HepG2 (cell line): ENCODE measurements at regions not wholly inside any gene's neighbourhood (a gene's known extent, or its start where the extent isn't known, plus 50 kb on each side); places are given as distances from the start of the nearest gene placed in this dataset.

Experiments
- ATAC-seq: fragments of 200-7000 bp; cut with Tn5 transposase; 3 replicates; pipeline ENCODE4 v1.9.1; 2020; ENCODE audit warnings: mild to moderate bottlenecking, moderate library complexity
- BruUV-seq: library from RNA; stranded (reverse); fragments of 400-500 nt; replicated peaks from 2 replicates; lab custom pipeline; 2021; lab: Mats Ljungman, UMichigan
- CTCF ChIA-PET: fragments of 300-600 bp; formaldehyde crosslinking; extraction: SDS; loops from one replicate; lab custom pipeline; 2021; ENCODE audit warnings: low total read pairs, inconsistent platforms, low intra/inter-chr PET ratio; lab: Yijun Ruan, JAX
- POLR2A ChIA-PET: fragments of 350-600 bp; sonication (Branson Sonifier 250); formaldehyde crosslinking; loops from one replicate; lab custom pipeline; 2020; ENCODE audit warnings: antibody characterized with exemption, inconsistent platforms; lab: Yijun Ruan, JAX
- DNase-seq: peaks from one replicate; pipeline ENCODE4 v3.0.0-alpha.2; 2015; ENCODE audit warnings: low spot score
- FAIRE-seq: peaks from 3 replicates; lab custom pipeline; 2011; peaks lifted over from hg19 to GRCh38; lab: Jason Lieb, UNC
- H2AFZ ChIP-seq: one replicate; pipeline ENCODE4 v1.6.1; 2011; ENCODE audit warnings: low read length, inconsistent platforms
- H3K27ac ChIP-seq: fragments of 300-600 bp; 3 replicates; pipeline ENCODE4 v1.8.0; 2011; ENCODE audit warnings: mixed run types, mild to moderate bottlenecking, mixed read lengths, low read length, inconsistent platforms; ENCODE audit not compliant: insufficient read depth; ENCODE audit errors: extremely low read length
- H3K27me3 ChIP-seq, 2 experiments: fragments of 200-600 bp in 1 of 2; 2 replicates in 1 of 2; 3 replicates in 1 of 2; pipeline versions ENCODE4 v1.6.0 to v1.8.0; 2011; ENCODE audit warnings: low read length in 2 of 2, mild to moderate bottlenecking in 2 of 2, moderate library complexity in 2 of 2, inconsistent platforms in 1 of 2; ENCODE audit not compliant: insufficient read depth in 2 of 2, control insufficient read depth in 1 of 2
- H3K36me3 ChIP-seq, 2 experiments: fragments of 200-600 bp in 1 of 2; replicated peaks in 1 of 2; 2 replicates in 1 of 2; 3 replicates in 1 of 2; pipeline versions ENCODE4 v1.5.1 to v1.8.0; 2011; ENCODE audit warnings: low read length in 2 of 2, inconsistent platforms in 1 of 2; ENCODE audit not compliant: insufficient read depth in 2 of 2, control insufficient read depth in 1 of 2
- H3K4me1 ChIP-seq: 2 replicates; pipeline ENCODE4 v1.5.1; 2012; ENCODE audit warnings: low read length, inconsistent platforms; ENCODE audit not compliant: insufficient read depth
- H3K4me2 ChIP-seq: 2 replicates; pipeline ENCODE4 v1.6.0; 2011; ENCODE audit warnings: low read depth, low read length, inconsistent platforms
- H3K4me3 ChIP-seq, 3 experiments: fragments of 200-600 bp in 1 of 3; sonication (generic), shearing (Covaris generic) in 1 of 3; replicated peaks in 1 of 3; 2 replicates each; pipeline ENCODE4 v1.5.1; 2011 to 2016; ENCODE audit warnings: low read length in 3 of 3, inconsistent platforms in 2 of 3, low read depth in 2 of 3, mild to moderate bottlenecking in 2 of 3, control low read depth in 1 of 3, mixed read lengths in 1 of 3; ENCODE audit not compliant: insufficient read depth in 1 of 3
- H3K79me2 ChIP-seq: one replicate; pipeline ENCODE4 v1.6.1; 2011; ENCODE audit warnings: low read length, inconsistent platforms; ENCODE audit not compliant: insufficient read depth
- H3K9ac ChIP-seq: 2 replicates; pipeline ENCODE4 v1.6.0; 2011; ENCODE audit warnings: mild to moderate bottlenecking, low read depth, low read length, inconsistent platforms; ENCODE audit not compliant: insufficient read depth
- H3K9me3 ChIP-seq: 2 replicates; pipeline ENCODE4 v1.5.1; 2012; ENCODE audit warnings: mild to moderate bottlenecking, low read length
- H4K20me1 ChIP-seq: 2 replicates; pipeline ENCODE4 v1.6.0; 2011; ENCODE audit warnings: inconsistent platforms, mild to moderate bottlenecking, low read length, moderate library complexity; ENCODE audit not compliant: insufficient read depth
- MTA3 ChIP-seq: sonication (generic); formaldehyde crosslinking; IDR thresholded peaks from 2 replicates; pipeline ENCODE4 v1.4.0; 2020; ENCODE audit warnings: missing genetic modification reagents
- PCBP1 ChIP-seq: fragments of 200-400 bp; formaldehyde crosslinking; IDR thresholded peaks from 2 replicates; pipeline ENCODE4 v1.6.1; 2017; ENCODE audit warnings: mild to moderate bottlenecking, low read depth, low read length, borderline replicate concordance
- SP2 ChIP-seq: sonication (generic); formaldehyde crosslinking; IDR thresholded peaks from 2 replicates; pipeline ENCODE4 v1.5.1; 2020; ENCODE audit warnings: mild to moderate bottlenecking, missing genetic modification reagents
- XRCC5 ChIP-seq: fragments of 200-400 bp; formaldehyde crosslinking; optimal IDR thresholded peaks from 2 replicates; pipeline ENCODE3; 2017; ENCODE audit warnings: mild to moderate bottlenecking, low read length
- ZNF180 ChIP-seq: sonication (generic); formaldehyde crosslinking; IDR thresholded peaks from 2 replicates; pipeline ENCODE4 v1.4.0; 2020; ENCODE audit warnings: low read depth, missing genetic modification reagents, borderline replicate concordance
- ZSCAN31 ChIP-seq: sonication (generic); formaldehyde crosslinking; IDR thresholded peaks from 2 replicates; pipeline ENCODE4 v1.5.0; 2020; ENCODE audit warnings: low read depth, mild to moderate bottlenecking, missing genetic modification reagents
- WGBS: methylation state at CpG from one replicate; pipeline ENCODE4 v1.1.6; 2017; ENCODE audit warnings: low lambda C conversion rate; 5-methylcytosine and 5-hydroxymethylcytosine counted together
- in situ Hi-C: cut with HindIII; loops from 2 replicates; pipeline ENCODE4 v1.10.0; 2017; ENCODE audit warnings: low pct_unique_long_range_greater_than_20kb; ENCODE audit not compliant: extremely low pct_ligation_motif_present
- intact Hi-C: fragments of 100-400 bp; cut with micrococcal nuclease; formaldehyde crosslinking; loops from one replicate; pipeline ENCODE4 v1.10.0; 2022; ENCODE audit not compliant: unreplicated experiment
- TF ChIP-seq, protein P1 (sequence below): sonication (generic); formaldehyde crosslinking; IDR thresholded peaks from 2 replicates; pipeline ENCODE4 v1.5.0; 2020; ENCODE audit warnings: missing genetic modification reagents
- TF ChIP-seq, protein P2 (sequence below): sonication (generic); formaldehyde crosslinking; IDR thresholded peaks from 2 replicates; pipeline ENCODE4 v1.8.0; 2022; ENCODE audit warnings: mild to moderate bottlenecking, missing genetic modification reagents

DNA sequence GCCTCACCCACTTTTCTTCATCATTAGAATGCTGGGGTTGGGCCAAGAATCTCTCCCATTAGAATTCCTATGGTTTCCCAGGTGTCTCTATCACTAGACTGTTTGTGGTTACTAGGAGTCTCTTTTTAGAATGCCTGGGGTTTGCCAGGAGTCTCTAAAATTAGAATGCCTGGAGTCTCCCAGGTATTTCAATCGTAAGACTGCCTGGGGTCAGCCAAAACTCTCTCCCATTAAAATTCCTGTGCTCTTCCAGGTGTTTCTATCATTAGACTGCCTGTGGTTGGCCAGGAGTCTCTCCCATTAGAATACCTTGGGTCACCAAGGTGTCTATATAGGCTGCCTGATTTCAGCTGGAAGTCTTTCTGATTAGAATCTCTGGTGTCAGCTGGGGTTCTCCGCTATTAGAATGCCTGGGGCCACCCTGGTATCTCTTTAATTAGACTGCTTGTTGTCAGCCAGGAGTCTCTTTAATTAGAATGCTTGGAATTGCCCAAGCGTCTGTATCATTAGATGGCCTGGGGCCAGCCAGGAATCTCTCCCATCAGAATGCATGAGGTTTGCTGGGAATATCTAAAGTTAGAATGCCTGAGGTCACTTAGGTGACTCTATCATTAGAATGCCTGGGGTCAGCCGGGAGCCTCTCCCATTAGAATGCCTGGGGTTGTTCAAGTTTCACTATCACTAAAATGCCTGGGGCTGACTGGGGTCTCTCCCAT is 1479.2 kb downstream of the UQCRFS1 start:
- POLR2A ChIA-PET: no interaction called here
- intact Hi-C loops: no loop called here
- TF ChIP-seq ZNF180 (no peak), MTA3 (CRISPR knock-in tag) (no peak), XRCC5 (no peak), SP2 (CRISPR knock-in tag) (no peak), PCBP1 (no peak), ZSCAN31 (no peak)
- TF ChIP-seq, protein P1, sequence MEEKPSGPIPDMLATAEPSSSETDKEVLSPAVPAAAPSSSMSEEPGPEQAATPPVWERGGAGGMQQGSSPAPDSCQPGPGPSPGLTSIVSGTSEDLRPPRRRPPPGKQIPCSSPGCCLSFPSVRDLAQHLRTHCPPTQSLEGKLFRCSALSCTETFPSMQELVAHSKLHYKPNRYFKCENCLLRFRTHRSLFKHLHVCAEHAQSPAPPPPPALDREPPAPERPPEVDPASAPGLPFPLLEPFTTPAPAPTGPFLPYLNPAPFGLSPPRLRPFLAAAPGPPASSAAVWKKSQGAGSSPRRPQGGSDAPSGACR: no peak
- TF ChIP-seq, protein P2, sequence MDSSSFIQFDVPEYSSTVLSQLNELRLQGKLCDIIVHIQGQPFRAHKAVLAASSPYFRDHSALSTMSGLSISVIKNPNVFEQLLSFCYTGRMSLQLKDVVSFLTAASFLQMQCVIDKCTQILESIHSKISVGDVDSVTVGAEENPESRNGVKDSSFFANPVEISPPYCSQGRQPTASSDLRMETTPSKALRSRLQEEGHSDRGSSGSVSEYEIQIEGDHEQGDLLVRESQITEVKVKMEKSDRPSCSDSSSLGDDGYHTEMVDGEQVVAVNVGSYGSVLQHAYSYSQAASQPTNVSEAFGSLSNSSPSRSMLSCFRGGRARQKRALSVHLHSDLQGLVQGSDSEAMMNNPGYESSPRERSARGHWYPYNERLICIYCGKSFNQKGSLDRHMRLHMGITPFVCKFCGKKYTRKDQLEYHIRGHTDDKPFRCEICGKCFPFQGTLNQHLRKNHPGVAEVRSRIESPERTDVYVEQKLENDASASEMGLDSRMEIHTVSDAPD (CRISPR knock-in tag): no peak
- TF ChIP-seq, all 625 proteins: peak for 0
- in situ Hi-C loops: no loop called here
- ATAC-seq (no peak), FAIRE-seq (no peak), DNase-seq (no peak)
- no peaks in the 10 kb centered on the region for H3K36me3 ChIP-seq
- peaks cover 18% of the 10 kb centered on the region for H3K9me3 ChIP-seq
- WGBS: 93% methylated on average over 4 of the region's 4 CpGs
- CTCF ChIA-PET: no interaction called here
- no TSS peak for BruUV-seq
- H3K79me2 ChIP-seq: no peaks in the 10 kb centered on the region
- no peaks in the 10 kb centered on the region for H4K20me1 ChIP-seq
- H3K27ac ChIP-seq: no peak overlapping the region
- no peak overlapping the region for H3K4me3 ChIP-seq
- H3K9ac ChIP-seq: no peak overlapping the region
- no peaks in the 10 kb centered on the region for H3K4me1 ChIP-seq
- H3K4me2 ChIP-seq: no peak overlapping the region
- H3K27me3 ChIP-seq: no peaks in the 10 kb centered on the region
- no peak overlapping the region for H2AFZ ChIP-seq
